ENCODE measurements at regions not wholly inside any gene's neighbourhood (a gene's known extent, or its start where the extent isn't known, plus 50 kb on each side); places are given as distances from the start of the nearest gene placed in this dataset.

- no peak for TF ChIP-seq CTCF (IDR thresholded peaks at IDR 0.05; ENCODE audit: borderline replicate concordance)
- intact Hi-C loops (cut with micrococcal nuclease): no loop called here
- Histone ChIP-seq H3K27ac (replicated peaks) (no peak overlapping the region), H3K4me3 (no peak overlapping the region), H3K36me3 (no peaks in the 10 kb centered on the region), H3K4me1 (no peaks in the 10 kb centered on the region), H3K27me3 (ENCODE audit: low read depth) (no peaks in the 10 kb centered on the region), H3K9me3 (replicated peaks) (peaks cover under 1% of the 10 kb centered on the region)
- DNase-seq: no peak
Observed at GRCh38 chr1:182128502-182128901, 67.0 kb upstream of the ZNF648 start.

DNA sequence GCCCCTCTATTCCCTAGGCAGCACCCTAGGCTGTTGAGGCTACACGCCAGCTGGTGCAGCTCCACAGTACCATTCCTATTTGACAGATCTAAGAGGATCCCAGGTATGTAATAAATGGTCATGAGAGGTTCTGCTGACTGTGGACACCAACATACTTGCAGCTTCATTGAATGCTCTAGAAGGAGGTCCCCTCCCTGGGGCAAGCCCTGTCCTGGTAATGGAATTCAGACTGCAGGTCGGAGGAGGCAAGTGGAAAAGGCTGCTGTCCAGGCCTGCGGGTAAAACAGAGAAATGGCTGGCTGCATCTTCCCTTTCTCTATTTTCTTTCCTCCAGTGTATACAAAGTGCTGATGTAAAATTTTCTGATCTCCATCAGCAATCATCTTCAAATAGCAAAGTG is 66.1 kb upstream of the ZNF648 start:
- no peak for DNase-seq
- TF ChIP-seq CTCF (IDR thresholded peaks at IDR 0.05; ENCODE audit: borderline replicate concordance): no peak
- intact Hi-C loops (cut with micrococcal nuclease): no loop called here

DNA sequence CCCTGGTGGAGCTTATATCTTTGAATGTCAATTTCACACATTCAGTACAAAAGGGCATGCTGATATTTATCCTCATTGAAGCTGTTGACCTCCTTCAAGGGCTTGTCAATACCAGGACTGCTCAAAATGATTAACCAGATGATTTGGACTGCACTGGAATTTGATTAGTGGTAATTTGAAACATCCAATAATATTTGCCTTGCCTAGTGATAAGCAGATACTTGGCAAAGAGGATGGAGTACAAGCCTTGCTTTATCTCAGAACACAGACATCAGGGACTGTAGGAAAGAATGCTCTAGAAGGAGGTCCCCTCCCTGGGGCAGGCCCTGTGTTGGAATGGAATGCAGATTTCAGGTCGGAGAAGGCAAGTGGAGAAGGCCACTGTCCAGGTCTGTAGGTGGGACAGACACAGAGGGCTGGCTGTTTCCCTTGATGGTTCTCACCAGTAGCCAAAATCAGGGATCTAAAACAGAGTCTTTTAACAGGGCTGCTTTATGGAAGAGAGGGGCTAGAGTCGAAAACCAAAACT is 64.8 kb upstream of the ZNF648 start:
- DNase-seq: no peak
- Histone ChIP-seq H3K27ac (replicated peaks) (no peak overlapping the region), H3K4me3 (no peak overlapping the region), H3K4me1 (no peaks in the 10 kb centered on the region), H3K27me3 (ENCODE audit: low read depth) (no peaks in the 10 kb centered on the region), H3K9me3 (replicated peaks) (no peaks in the 10 kb centered on the region), H3K36me3 (no peaks in the 10 kb centered on the region)
- no peak for TF ChIP-seq CTCF (IDR thresholded peaks at IDR 0.05; ENCODE audit: borderline replicate concordance)
- intact Hi-C loops (cut with micrococcal nuclease): no loop called here

More for the DNA sequence above, 66.1 kb upstream of the ZNF648 start:
- Histone ChIP-seq H3K4me1 (no peaks in the 10 kb centered on the region), H3K9me3 (replicated peaks) (no peaks in the 10 kb centered on the region), H3K27me3 (ENCODE audit: low read depth) (no peaks in the 10 kb centered on the region), H3K4me3 (no peak overlapping the region), H3K36me3 (no peaks in the 10 kb centered on the region), H3K27ac (replicated peaks) (no peak overlapping the region)

DNA sequence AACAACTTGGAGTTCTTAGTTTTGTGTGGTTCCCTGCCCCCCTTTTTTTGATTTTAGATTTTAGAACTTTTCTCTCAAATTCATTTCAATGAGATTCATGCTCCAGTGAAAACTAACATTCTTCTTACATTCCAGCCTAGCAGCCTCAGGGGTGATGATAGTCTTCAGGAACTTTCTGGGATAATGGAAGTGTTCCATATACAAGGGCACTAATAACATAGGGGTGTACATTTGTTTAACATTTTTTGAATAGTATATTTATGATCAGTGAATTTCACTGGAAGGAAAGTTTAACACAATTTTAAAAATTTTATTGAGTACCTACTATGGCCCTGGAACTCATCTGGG is 61.4 kb upstream of the ZNF648 start:
- no peaks in the 10 kb centered on the region for H3K9me3 ChIP-seq (replicated peaks)
- no peak for TF ChIP-seq CTCF (IDR thresholded peaks at IDR 0.05; ENCODE audit: borderline replicate concordance)
- no peaks in the 10 kb centered on the region for H3K27me3 ChIP-seq (ENCODE audit: low read depth)
- no peak overlapping the region for H3K4me3 ChIP-seq
- DNase-seq: no peak
- H3K4me1 ChIP-seq: no peaks in the 10 kb centered on the region
- no peaks in the 10 kb centered on the region for H3K36me3 ChIP-seq
- intact Hi-C loops (cut with micrococcal nuclease): no loop called here
- no peak overlapping the region for H3K27ac ChIP-seq (replicated peaks)

DNA sequence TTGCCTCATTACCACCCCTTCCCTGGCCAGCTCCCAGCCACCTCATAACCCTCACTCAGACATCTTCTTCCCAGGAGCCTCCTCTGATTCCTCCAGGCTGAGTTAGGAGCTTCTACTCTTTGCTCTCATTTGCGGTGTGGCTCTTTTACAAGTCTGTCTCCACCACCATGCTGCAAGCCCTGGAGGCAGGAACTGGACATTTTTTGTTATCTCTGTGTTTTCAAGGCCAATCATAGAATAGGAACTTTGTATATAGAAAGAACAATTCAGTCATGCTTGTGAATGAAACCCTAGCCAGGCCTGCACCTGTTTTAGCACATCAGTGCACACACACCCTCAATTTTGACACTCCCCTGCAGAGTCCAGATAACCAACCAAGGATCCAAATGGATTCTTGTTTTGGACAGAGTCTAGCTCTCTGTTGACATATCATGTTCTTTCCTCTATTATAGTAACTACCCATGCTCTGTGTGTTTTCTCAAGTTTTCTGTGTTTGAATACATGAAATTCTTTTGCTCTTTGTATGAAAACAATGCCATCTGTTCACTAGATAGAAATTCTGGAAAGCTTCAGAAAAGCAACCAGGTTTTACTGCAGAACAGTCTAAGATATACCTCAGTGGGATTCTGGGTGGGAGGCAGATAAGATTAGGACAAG is 60.9 kb upstream of the ZNF648 start:
- H3K4me1 ChIP-seq: no peaks in the 10 kb centered on the region
- TF ChIP-seq CTCF (IDR thresholded peaks at IDR 0.05; ENCODE audit: borderline replicate concordance): no peak
- H3K36me3 ChIP-seq: no peaks in the 10 kb centered on the region
- DNase-seq: no peak
- H3K27ac ChIP-seq (replicated peaks): no peak overlapping the region
- no peaks in the 10 kb centered on the region for H3K9me3 ChIP-seq (replicated peaks)
- intact Hi-C loops (cut with micrococcal nuclease): no loop called here
- no peak overlapping the region for H3K4me3 ChIP-seq
- H3K27me3 ChIP-seq (ENCODE audit: low read depth): no peaks in the 10 kb centered on the region

All from left ventricle myocardium inferior (tissue), 1 donor.